ENCODE measurements at regions not wholly inside any gene's neighbourhood (a gene's known extent, or its start where the extent isn't known, plus 50 kb on each side); places are given as distances from the start of the nearest gene placed in this dataset.

DNA sequence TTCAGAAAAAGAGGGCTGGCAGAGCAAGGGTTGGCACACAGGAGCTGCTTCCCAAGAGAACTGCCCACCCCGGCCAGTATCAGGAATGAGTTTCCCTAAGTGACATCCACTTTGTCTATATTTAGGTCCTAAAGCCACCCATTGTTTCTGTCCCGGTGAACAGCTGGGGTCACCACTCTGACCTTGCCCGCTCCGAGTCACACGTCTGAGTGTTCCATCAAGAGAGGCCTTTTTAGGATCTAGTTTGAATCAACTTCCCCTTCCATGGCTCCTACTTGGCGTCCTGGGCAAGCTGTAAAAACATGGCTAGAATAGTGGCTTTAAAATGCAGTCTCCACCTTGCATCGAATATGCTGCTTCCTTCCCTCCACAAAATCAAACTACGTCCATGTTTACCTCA lies 109.6 kb upstream of the ARHGEF3 start:
- no peak overlapping the region for H3K4me3 Mint-ChIP-seq (ENCODE audit: unreplicated experiment)
- H3K27ac Mint-ChIP-seq (ENCODE audit: low read depth, unreplicated experiment): no peak overlapping the region
- H3K4me1 Mint-ChIP-seq (ENCODE audit: insufficient read depth, unreplicated experiment): no peaks in the 10 kb centered on the region
- CTCF ChIA-PET: interaction anchor here (0.6 to 0.7 kb wide), 2 partner anchors 58 to 1658 kb away, joined by 3 read pairs; no protein-coding TSS in a partner anchor
- intact Hi-C loops (cut with micrococcal nuclease): no loop called here
- TF ChIP-seq, protein P1, sequence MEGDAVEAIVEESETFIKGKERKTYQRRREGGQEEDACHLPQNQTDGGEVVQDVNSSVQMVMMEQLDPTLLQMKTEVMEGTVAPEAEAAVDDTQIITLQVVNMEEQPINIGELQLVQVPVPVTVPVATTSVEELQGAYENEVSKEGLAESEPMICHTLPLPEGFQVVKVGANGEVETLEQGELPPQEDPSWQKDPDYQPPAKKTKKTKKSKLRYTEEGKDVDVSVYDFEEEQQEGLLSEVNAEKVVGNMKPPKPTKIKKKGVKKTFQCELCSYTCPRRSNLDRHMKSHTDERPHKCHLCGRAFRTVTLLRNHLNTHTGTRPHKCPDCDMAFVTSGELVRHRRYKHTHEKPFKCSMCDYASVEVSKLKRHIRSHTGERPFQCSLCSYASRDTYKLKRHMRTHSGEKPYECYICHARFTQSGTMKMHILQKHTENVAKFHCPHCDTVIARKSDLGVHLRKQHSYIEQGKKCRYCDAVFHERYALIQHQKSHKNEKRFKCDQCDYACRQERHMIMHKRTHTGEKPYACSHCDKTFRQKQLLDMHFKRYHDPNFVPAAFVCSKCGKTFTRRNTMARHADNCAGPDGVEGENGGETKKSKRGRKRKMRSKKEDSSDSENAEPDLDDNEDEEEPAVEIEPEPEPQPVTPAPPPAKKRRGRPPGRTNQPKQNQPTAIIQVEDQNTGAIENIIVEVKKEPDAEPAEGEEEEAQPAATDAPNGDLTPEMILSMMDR (IDR thresholded peaks at IDR 0.05; ENCODE audit: unreplicated experiment): no peak
- H3K9me3 Mint-ChIP-seq (ENCODE audit: unreplicated experiment): no peaks in the 10 kb centered on the region
- DNase-seq (ENCODE audit: unreplicated experiment): no peak
- POLR2A ChIA-PET: no interaction called here
- no TSS peak for BruUV-seq (replicated peaks)
- H3K27me3 Mint-ChIP-seq (ENCODE audit: insufficient read depth, unreplicated experiment): no peaks in the 10 kb centered on the region
- H3K36me3 Mint-ChIP-seq (ENCODE audit: insufficient read depth, unreplicated experiment): no peaks in the 10 kb centered on the region

DNA sequence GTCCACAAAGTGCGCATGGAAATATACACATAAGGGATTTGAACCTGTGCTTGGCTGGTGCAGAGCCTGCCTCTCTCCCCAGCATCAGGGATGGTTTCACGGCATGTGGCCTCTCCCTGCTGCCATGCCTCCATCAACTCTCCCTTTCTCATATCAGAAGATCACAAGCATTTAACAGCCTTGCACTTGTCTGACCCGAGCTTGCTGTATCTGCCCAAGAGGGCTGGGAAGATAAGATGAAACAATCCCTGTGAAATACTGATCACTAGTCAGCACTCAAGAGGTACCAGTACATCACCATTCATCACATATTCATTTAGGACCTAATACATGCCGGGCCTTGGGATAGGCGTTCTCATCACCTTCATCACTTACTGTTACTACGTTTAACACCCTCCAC lies 107.6 kb upstream of the ARHGEF3 start:
- H3K4me1 Mint-ChIP-seq (ENCODE audit: insufficient read depth, unreplicated experiment): no peaks in the 10 kb centered on the region
- H3K36me3 Mint-ChIP-seq (ENCODE audit: insufficient read depth, unreplicated experiment): no peaks in the 10 kb centered on the region
- H3K27me3 Mint-ChIP-seq (ENCODE audit: insufficient read depth, unreplicated experiment): no peaks in the 10 kb centered on the region
- no peak overlapping the region for H3K27ac Mint-ChIP-seq (ENCODE audit: low read depth, unreplicated experiment)
- POLR2A ChIA-PET: no interaction called here
- intact Hi-C loops (cut with micrococcal nuclease): no loop called here
- no peaks in the 10 kb centered on the region for H3K9me3 Mint-ChIP-seq (ENCODE audit: unreplicated experiment)
- TF ChIP-seq, protein P1 (IDR thresholded peaks at IDR 0.05; ENCODE audit: unreplicated experiment): no peak
- no peak for DNase-seq (ENCODE audit: unreplicated experiment)
- CTCF ChIA-PET: no interaction called here
- no TSS peak for BruUV-seq (replicated peaks)
- H3K4me3 Mint-ChIP-seq (ENCODE audit: unreplicated experiment): no peak overlapping the region

GRCh38 chr3:56908004-56908403 lies 106.3 kb upstream of the ARHGEF3 start:
- BruUV-seq (replicated peaks): no TSS peak
- POLR2A ChIA-PET: no interaction called here
- intact Hi-C loops (cut with micrococcal nuclease): no loop called here
- H3K27me3 Mint-ChIP-seq (ENCODE audit: insufficient read depth, unreplicated experiment): no peaks in the 10 kb centered on the region
- TF ChIP-seq, protein P1 (IDR thresholded peaks at IDR 0.05; ENCODE audit: unreplicated experiment): no peak
- H3K4me3 Mint-ChIP-seq (ENCODE audit: unreplicated experiment): no peak overlapping the region
- no peaks in the 10 kb centered on the region for H3K9me3 Mint-ChIP-seq (ENCODE audit: unreplicated experiment)
- CTCF ChIA-PET: no interaction called here
- no peaks in the 10 kb centered on the region for H3K36me3 Mint-ChIP-seq (ENCODE audit: insufficient read depth, unreplicated experiment)
- H3K27ac Mint-ChIP-seq (ENCODE audit: low read depth, unreplicated experiment): no peak overlapping the region
- H3K4me1 Mint-ChIP-seq (ENCODE audit: insufficient read depth, unreplicated experiment): no peaks in the 10 kb centered on the region
- no peak for DNase-seq (ENCODE audit: unreplicated experiment)

GRCh38 chr3:56904552-56905215 lies 102.9 kb upstream of the ARHGEF3 start:
- BruUV-seq (replicated peaks): no TSS peak
- CTCF ChIA-PET: interaction anchor here (1.2 kb wide), 1 partner anchor 12 kb away, joined by 5 read pairs; no protein-coding TSS in a partner anchor
- DNase-seq (ENCODE audit: unreplicated experiment): no peak
- Mint-ChIP-seq H3K9me3 (ENCODE audit: unreplicated experiment) (no peaks in the 10 kb centered on the region), H3K36me3 (ENCODE audit: insufficient read depth, unreplicated experiment) (no peaks in the 10 kb centered on the region), H3K4me3 (ENCODE audit: unreplicated experiment) (no peak overlapping the region), H3K27ac (ENCODE audit: low read depth, unreplicated experiment) (no peak overlapping the region), H3K4me1 (ENCODE audit: insufficient read depth, unreplicated experiment) (no peaks in the 10 kb centered on the region), H3K27me3 (ENCODE audit: insufficient read depth, unreplicated experiment) (no peaks in the 10 kb centered on the region)
- TF ChIP-seq, protein P1 (IDR thresholded peaks at IDR 0.05; ENCODE audit: unreplicated experiment): no peak
- intact Hi-C loops (cut with micrococcal nuclease): no loop called here
- POLR2A ChIA-PET: no interaction called here
